ENCODE measurements at regions not wholly inside any gene's neighbourhood (a gene's known extent, or its start where the extent isn't known, plus 50 kb on each side); places are given as distances from the start of the nearest gene placed in this dataset.

DNA sequence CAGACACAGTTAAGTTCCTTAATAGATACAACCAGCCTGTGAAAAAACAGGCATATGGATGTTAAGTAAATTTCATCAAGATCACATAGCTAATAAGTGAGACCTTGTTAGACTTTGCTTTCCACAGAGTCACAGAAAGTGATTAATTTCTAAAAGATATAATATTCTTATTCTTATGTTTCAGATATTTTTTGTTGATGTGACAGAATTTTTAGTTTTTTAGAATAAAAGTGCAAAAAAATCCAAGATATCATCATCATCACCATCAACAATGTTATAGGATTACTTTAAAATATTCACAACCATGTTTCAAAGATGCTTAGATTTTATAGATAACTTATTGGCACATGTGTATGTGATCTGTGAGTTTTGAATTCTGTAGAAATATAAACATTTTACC lies 132.3 kb upstream of the ITGA4 start:
- Histone ChIP-seq H3K27ac (ENCODE audit: control insufficient read depth, insufficient read depth, low read length) (no peak overlapping the region), H3K4me2 (ENCODE audit: control insufficient read depth, extremely low read depth, insufficient read depth, low read depth, low read length) (no peak overlapping the region), H3K4me1 (ENCODE audit: control insufficient read depth, extremely low read depth, insufficient read depth, low read length) (no peaks in the 10 kb centered on the region), H4K20me1 (ENCODE audit: control insufficient read depth, extremely low read depth, insufficient read depth, low read length) (no peaks in the 10 kb centered on the region), H3K79me2 (ENCODE audit: control insufficient read depth, insufficient read depth, low read length) (no peaks in the 10 kb centered on the region), H3K9me3 (ENCODE audit: control insufficient read depth, low read depth, low read length) (no peaks in the 10 kb centered on the region), H3K9ac (ENCODE audit: control insufficient read depth, extremely low read depth, insufficient read depth, low read length) (no peak overlapping the region), H2AFZ (ENCODE audit: control insufficient read depth, low read length) (no peak overlapping the region), H3K4me3 (ENCODE audit: control insufficient read depth in 2 of 3, extremely low read depth in 1 of 3, insufficient read depth in 2 of 3, low read depth in 1 of 3, low read length in 3 of 3) (no peak overlapping the region), H3K9me1 (ENCODE audit: control insufficient read depth, extremely low read depth, insufficient read depth, low read length) (no peaks in the 10 kb centered on the region), H3K36me3 (ENCODE audit: control insufficient read depth in 2 of 2, extremely low read depth in 1 of 2, insufficient read depth in 2 of 2, low read length in 2 of 2) (no peaks in the 10 kb centered on the region), H3K27me3 (ENCODE audit: control insufficient read depth, extremely low read depth, insufficient read depth, low read length) (no peaks in the 10 kb centered on the region)
- DNase-seq (ENCODE audit: low read depth, low spot score) (no peak), FAIRE-seq (no peak)
- dilution Hi-C loops (cut with MboI; ENCODE audit: extremely low pct_ligation_motif_present, low sequenced_read_pairs) = no loop called here
- TF ChIP-seq EZH2 (IDR thresholded peaks at IDR 0.05; ENCODE audit: low read length) = no peak
- TF ChIP-seq, protein P1, sequence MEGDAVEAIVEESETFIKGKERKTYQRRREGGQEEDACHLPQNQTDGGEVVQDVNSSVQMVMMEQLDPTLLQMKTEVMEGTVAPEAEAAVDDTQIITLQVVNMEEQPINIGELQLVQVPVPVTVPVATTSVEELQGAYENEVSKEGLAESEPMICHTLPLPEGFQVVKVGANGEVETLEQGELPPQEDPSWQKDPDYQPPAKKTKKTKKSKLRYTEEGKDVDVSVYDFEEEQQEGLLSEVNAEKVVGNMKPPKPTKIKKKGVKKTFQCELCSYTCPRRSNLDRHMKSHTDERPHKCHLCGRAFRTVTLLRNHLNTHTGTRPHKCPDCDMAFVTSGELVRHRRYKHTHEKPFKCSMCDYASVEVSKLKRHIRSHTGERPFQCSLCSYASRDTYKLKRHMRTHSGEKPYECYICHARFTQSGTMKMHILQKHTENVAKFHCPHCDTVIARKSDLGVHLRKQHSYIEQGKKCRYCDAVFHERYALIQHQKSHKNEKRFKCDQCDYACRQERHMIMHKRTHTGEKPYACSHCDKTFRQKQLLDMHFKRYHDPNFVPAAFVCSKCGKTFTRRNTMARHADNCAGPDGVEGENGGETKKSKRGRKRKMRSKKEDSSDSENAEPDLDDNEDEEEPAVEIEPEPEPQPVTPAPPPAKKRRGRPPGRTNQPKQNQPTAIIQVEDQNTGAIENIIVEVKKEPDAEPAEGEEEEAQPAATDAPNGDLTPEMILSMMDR (optimal IDR thresholded peaks at IDR 0.05 in 1 of 3, IDR thresholded peaks at IDR 0.05 in 1 of 3, conservative IDR thresholded peaks at IDR 0.05 in 1 of 3; ENCODE audit: extremely low read depth in 1 of 3, insufficient read depth in 2 of 3, low read length in 3 of 3) = no peak

DNA sequence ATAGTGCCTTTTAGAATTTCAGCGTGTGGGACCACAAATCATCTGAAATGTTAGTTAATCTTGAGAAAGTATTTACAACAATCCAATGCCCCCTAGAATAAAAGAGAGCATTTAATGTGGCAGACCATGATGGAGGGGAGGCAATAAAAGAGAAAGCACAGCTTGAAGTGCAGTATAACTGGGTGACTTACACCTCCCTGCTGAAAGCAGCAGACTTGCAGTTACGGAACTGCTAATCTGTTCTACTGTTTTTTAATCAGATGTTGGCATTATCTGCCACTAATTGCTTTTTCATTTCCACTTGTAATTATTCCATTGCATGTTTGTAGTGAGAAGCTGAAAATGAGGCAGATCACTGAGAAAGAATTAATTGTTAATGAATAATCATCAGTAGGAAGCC lies 130.5 kb upstream of the ITGA4 start:
- Histone ChIP-seq H3K9me3 (ENCODE audit: control insufficient read depth, low read depth, low read length) (no peaks in the 10 kb centered on the region), H3K27me3 (ENCODE audit: control insufficient read depth, extremely low read depth, insufficient read depth, low read length) (no peaks in the 10 kb centered on the region), H4K20me1 (ENCODE audit: control insufficient read depth, extremely low read depth, insufficient read depth, low read length) (no peaks in the 10 kb centered on the region), H3K4me1 (ENCODE audit: control insufficient read depth, extremely low read depth, insufficient read depth, low read length) (no peaks in the 10 kb centered on the region), H3K79me2 (ENCODE audit: control insufficient read depth, insufficient read depth, low read length) (no peaks in the 10 kb centered on the region), H3K36me3 (ENCODE audit: control insufficient read depth in 2 of 2, extremely low read depth in 1 of 2, insufficient read depth in 2 of 2, low read length in 2 of 2) (no peaks in the 10 kb centered on the region), H3K27ac (ENCODE audit: control insufficient read depth, insufficient read depth, low read length) (no peak overlapping the region), H3K9ac (ENCODE audit: control insufficient read depth, extremely low read depth, insufficient read depth, low read length) (no peak overlapping the region), H2AFZ (ENCODE audit: control insufficient read depth, low read length) (no peak overlapping the region), H3K4me2 (ENCODE audit: control insufficient read depth, extremely low read depth, insufficient read depth, low read depth, low read length) (no peak overlapping the region), H3K9me1 (ENCODE audit: control insufficient read depth, extremely low read depth, insufficient read depth, low read length) (no peaks in the 10 kb centered on the region), H3K4me3 (ENCODE audit: control insufficient read depth in 2 of 3, extremely low read depth in 1 of 3, insufficient read depth in 2 of 3, low read depth in 1 of 3, low read length in 3 of 3) (no peak overlapping the region)
- FAIRE-seq (no peak), DNase-seq (ENCODE audit: low read depth, low spot score) (no peak)
- TF ChIP-seq, protein P1 (optimal IDR thresholded peaks at IDR 0.05 in 1 of 3, IDR thresholded peaks at IDR 0.05 in 1 of 3, conservative IDR thresholded peaks at IDR 0.05 in 1 of 3; ENCODE audit: extremely low read depth in 1 of 3, insufficient read depth in 2 of 3, low read length in 3 of 3) = no peak
- no peak for TF ChIP-seq EZH2 (IDR thresholded peaks at IDR 0.05; ENCODE audit: low read length)
- dilution Hi-C loops (cut with MboI; ENCODE audit: extremely low pct_ligation_motif_present, low sequenced_read_pairs) = no loop called here
